B cell (primary cell): ENCODE measurements at regions not wholly inside any gene's neighbourhood (a gene's known extent, or its start where the extent isn't known, plus 50 kb on each side); places are given as distances from the start of the nearest gene placed in this dataset.

Source experiments
- ATAC-seq: fragments of 200-7000 bp; cut with Tn5 transposase; one replicate; pipeline ENCODE4 v1.10.0; 2021; ENCODE audit warnings: low read depth, mild to moderate bottlenecking, moderate number of reproducible peaks, moderate library complexity
- CTCF ChIA-PET: fragments of 350-600 bp; sonication (Branson Sonifier 250); formaldehyde crosslinking; loops from one replicate; lab custom pipeline; 2021; ENCODE audit warnings: antibody characterized with exemption, inconsistent platforms; lab: Charles Lee
- POLR2A ChIA-PET: fragments of 350-600 bp; sonication (Branson Sonifier 250); formaldehyde crosslinking; loops from one replicate; lab custom pipeline; 2021; ENCODE audit warnings: antibody characterized with exemption; lab: Charles Lee
- DNase-seq: peaks from one replicate; pipeline ENCODE4 v3.0.0; 2013
- H2AFZ ChIP-seq: 2 replicates; pipeline ENCODE4 v1.6.1; 2012; ENCODE audit warnings: mild to moderate bottlenecking, low read depth, low read length; ENCODE audit not compliant: insufficient read depth, poor library complexity, severe bottlenecking
- H3K27ac ChIP-seq, 2 donors: 1 replicate in 1 of 2; 2 replicates in 1 of 2; pipeline ENCODE4 v1.5.1; 2012 to 2013; ENCODE audit warnings: low read length in 2 of 2, mild to moderate bottlenecking in 2 of 2, moderate library complexity in 1 of 2
- H3K27me3 ChIP-seq, 4 experiments: fragments of 200-600 bp in 1 of 4; sonication (generic) in 1 of 4; replicated peaks in 1 of 4; 1 replicate in 2 of 4; 2 replicates in 2 of 4; pipeline versions ENCODE4 v1.6.1 to v1.7.0; 2013 to 2016; ENCODE audit warnings: low read length in 3 of 4, mild to moderate bottlenecking in 2 of 4, mixed read lengths in 1 of 4, moderate library complexity in 1 of 4; ENCODE audit not compliant: insufficient read depth in 4 of 4, control insufficient read depth in 3 of 4; ENCODE audit errors: control extremely low read depth in 1 of 4
- H3K36me3 ChIP-seq, 2 experiments: replicated peaks in 1 of 2; 1 replicate in 1 of 2; 2 replicates in 1 of 2; pipeline versions ENCODE4 v1.6.1 to v1.7.1; 2013; ENCODE audit warnings: low read length in 1 of 2; ENCODE audit not compliant: insufficient read depth in 2 of 2, control insufficient read depth in 1 of 2; ENCODE audit errors: control extremely low read depth in 1 of 2, extremely low read depth in 1 of 2
- H3K4me1 ChIP-seq, 2 donors: fragments of 200-600 bp in 1 of 2; sonication (generic) in 1 of 2; 1 replicate in 1 of 2; 2 replicates in 1 of 2; pipeline versions ENCODE4 v1.5.1 to v1.6.1; 2013 to 2017; ENCODE audit warnings: low read length in 2 of 2; ENCODE audit not compliant: control insufficient read depth in 2 of 2, insufficient read depth in 2 of 2
- H3K4me2 ChIP-seq: replicated peaks from 2 replicates; pipeline ENCODE3; 2012; ENCODE audit warnings: mild to moderate bottlenecking, low read depth, low read length; ENCODE audit not compliant: poor library complexity, severe bottlenecking
- H3K4me3 ChIP-seq, 5 experiments: fragments of 200-600 bp in 1 of 5; sonication (generic) in 1 of 5; 1 replicate in 3 of 5; 2 replicates in 2 of 5; pipeline versions ENCODE4 v1.5.1 to v1.7.0; 2011 to 2016; ENCODE audit warnings: low read length in 4 of 5, mild to moderate bottlenecking in 4 of 5, low read depth in 2 of 5, control low read depth in 1 of 5, moderate library complexity in 1 of 5; ENCODE audit not compliant: insufficient read depth in 1 of 5; ENCODE audit errors: control extremely low read depth in 1 of 5, extremely low read depth in 1 of 5
- H3K79me2 ChIP-seq: fragments of 200-600 bp; sonication (generic); one replicate; pipeline ENCODE4 v1.6.0; 2016; ENCODE audit warnings: low read length; ENCODE audit not compliant: control insufficient read depth, insufficient read depth
- H3K9ac ChIP-seq: fragments of 200-600 bp; sonication (generic); 2 replicates; pipeline ENCODE4 v1.6.1; 2017; ENCODE audit warnings: mild to moderate bottlenecking, low read length, moderate library complexity
- H3K9me3 ChIP-seq, 3 donors: one replicate each; pipeline versions ENCODE4 v1.6.1 to v1.7.1; 2013; ENCODE audit warnings: low read length in 2 of 3; ENCODE audit not compliant: control insufficient read depth in 2 of 3, insufficient read depth in 1 of 3; ENCODE audit errors: control extremely low read depth in 1 of 3
- H4K20me1 ChIP-seq: 2 replicates; pipeline ENCODE4 v1.6.0; 2012; ENCODE audit warnings: mild to moderate bottlenecking, low read length; ENCODE audit not compliant: insufficient read depth, control insufficient read depth, poor library complexity, severe bottlenecking
- H3K27ac Mint-ChIP-seq: one replicate; pipeline ENCODE4 v1.8.0; 2021; ENCODE audit warnings: mixed read lengths
- H3K27me3 Mint-ChIP-seq: one replicate; pipeline ENCODE4 v1.8.0; 2021; ENCODE audit warnings: mixed read lengths
- H3K4me1 Mint-ChIP-seq: one replicate; pipeline ENCODE4 v1.8.0; 2021; ENCODE audit warnings: mixed read lengths
- H3K4me3 Mint-ChIP-seq: one replicate; pipeline ENCODE4 v1.8.0; 2021; ENCODE audit warnings: mixed read lengths
- H3K9me3 Mint-ChIP-seq: one replicate; pipeline ENCODE4 v1.8.0; 2022; ENCODE audit warnings: mixed read lengths; ENCODE audit not compliant: insufficient read depth
- EZH2 ChIP-seq: IDR thresholded peaks from 2 replicates; pipeline ENCODE4 v1.6.1; 2012; ENCODE audit warnings: borderline replicate concordance, low read depth, mild to moderate bottlenecking, moderate library complexity, low read length; ENCODE audit not compliant: insufficient read depth, poor library complexity, severe bottlenecking
- WGBS: methylation state at CpG from one replicate; pipeline ENCODE4 v1.1.5; 2013; ENCODE audit warnings: missing lambda C conversion rate; ENCODE audit not compliant: insufficient coverage; 5-methylcytosine and 5-hydroxymethylcytosine counted together
- intact Hi-C: fragments of 100-400 bp; cut with micrococcal nuclease; formaldehyde crosslinking; loops from one replicate; pipeline ENCODE4 v1.10.0; 2022
- TF ChIP-seq, protein P1 (sequence below): fragments of 200-600 bp; IDR thresholded peaks from one replicate; pipeline ENCODE4 v1.8.0; 2022; ENCODE audit warnings: antibody characterized with exemption, mild to moderate bottlenecking

- Histone ChIP-seq H3K9ac (no peak overlapping the region), H3K4me3 (peak overlapping the region in 1 of 5 experiments; percentile 13), H3K4me1 (peaks cover 35 to 51% of the 10 kb centered on the region in 2 donors), H3K27ac (peak overlapping the region; percentile 63), H3K27me3 (peaks cover 0 to 5% (median under 1%) of the 10 kb centered on the region in 4 experiments), H3K79me2 (no peaks in the 10 kb centered on the region), H3K9me3 (no peaks in the 10 kb centered on the region), H4K20me1 (no peaks in the 10 kb centered on the region), H2AFZ (peak overlapping the region; percentile 26), H3K36me3 (no peaks in the 10 kb centered on the region), H3K4me2 (peak overlapping the region; percentile 56)
- ChIA-PET POLR2A (interaction anchor here (0.6 to 1.0 kb wide), 2 partner anchors 22 to 24 kb away, joined by 3 read pairs; no protein-coding TSS in a partner anchor), CTCF (interaction anchor here (0.6 to 1.4 kb wide), 2 partner anchors 9 to 17 kb away, joined by 3 to 4 read pairs; no protein-coding TSS in a partner anchor)
- ATAC-seq = peak; percentile 57
- intact Hi-C loops = loop anchor here (10.0 kb wide), 1 partner anchor 2001 kb away; the partner anchor contains the start of gene AKAP11
- H3K4me3 Mint-ChIP-seq = peak overlapping the region; percentile 51
- H3K27me3 Mint-ChIP-seq = peaks cover 3% of the 10 kb centered on the region
- peak overlapping the region; percentile 64 for H3K27ac Mint-ChIP-seq
- 7% methylated on average over 3 of the region's 3 CpGs for WGBS
- TF ChIP-seq EZH2 = no peak
- TF ChIP-seq, protein P1, sequence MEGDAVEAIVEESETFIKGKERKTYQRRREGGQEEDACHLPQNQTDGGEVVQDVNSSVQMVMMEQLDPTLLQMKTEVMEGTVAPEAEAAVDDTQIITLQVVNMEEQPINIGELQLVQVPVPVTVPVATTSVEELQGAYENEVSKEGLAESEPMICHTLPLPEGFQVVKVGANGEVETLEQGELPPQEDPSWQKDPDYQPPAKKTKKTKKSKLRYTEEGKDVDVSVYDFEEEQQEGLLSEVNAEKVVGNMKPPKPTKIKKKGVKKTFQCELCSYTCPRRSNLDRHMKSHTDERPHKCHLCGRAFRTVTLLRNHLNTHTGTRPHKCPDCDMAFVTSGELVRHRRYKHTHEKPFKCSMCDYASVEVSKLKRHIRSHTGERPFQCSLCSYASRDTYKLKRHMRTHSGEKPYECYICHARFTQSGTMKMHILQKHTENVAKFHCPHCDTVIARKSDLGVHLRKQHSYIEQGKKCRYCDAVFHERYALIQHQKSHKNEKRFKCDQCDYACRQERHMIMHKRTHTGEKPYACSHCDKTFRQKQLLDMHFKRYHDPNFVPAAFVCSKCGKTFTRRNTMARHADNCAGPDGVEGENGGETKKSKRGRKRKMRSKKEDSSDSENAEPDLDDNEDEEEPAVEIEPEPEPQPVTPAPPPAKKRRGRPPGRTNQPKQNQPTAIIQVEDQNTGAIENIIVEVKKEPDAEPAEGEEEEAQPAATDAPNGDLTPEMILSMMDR = no peak
- peak; percentile 81 for DNase-seq
- H3K4me1 Mint-ChIP-seq = peaks cover 46% of the 10 kb centered on the region
- no peaks in the 10 kb centered on the region for H3K9me3 Mint-ChIP-seq
These were observed 97.6 kb upstream of the SERP2 start for GRCh38 chr13:44276061-44276460.

DNA sequence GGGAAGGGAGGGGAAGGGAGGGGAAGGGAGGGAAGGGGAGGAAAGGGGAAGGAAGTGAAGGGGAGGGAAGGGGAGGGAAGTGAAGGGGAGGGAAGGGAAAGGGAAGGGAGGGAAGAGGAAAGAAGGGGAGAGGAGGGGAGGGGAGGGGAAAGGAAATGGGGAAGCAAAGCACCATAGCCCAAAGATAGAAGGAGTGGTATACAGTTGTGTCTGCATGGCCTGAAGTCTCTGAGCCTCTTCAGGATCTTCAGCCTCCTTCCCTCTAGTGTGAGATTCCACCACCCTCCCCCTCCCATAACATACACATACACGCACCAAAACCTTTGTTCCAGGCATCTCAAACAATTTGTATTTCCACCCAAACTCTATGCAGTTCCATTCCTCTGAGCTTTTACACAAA lies 96.2 kb upstream of the SERP2 start:
- Histone ChIP-seq H2AFZ (no peak overlapping the region), H3K9me3 (no peaks in the 10 kb centered on the region), H3K4me3 (no peak overlapping the region), H3K79me2 (no peaks in the 10 kb centered on the region), H3K36me3 (no peaks in the 10 kb centered on the region), H3K27ac (no peak overlapping the region), H3K27me3 (peaks cover 0 to 14% (median 4%) of the 10 kb centered on the region in 4 experiments), H3K4me1 (peaks cover 38 to 53% of the 10 kb centered on the region in 2 donors), H3K9ac (no peak overlapping the region), H3K4me2 (no peak overlapping the region), H4K20me1 (no peaks in the 10 kb centered on the region)
- Mint-ChIP-seq H3K27ac (peak overlapping the region; percentile 3), H3K27me3 (peaks cover 9% of the 10 kb centered on the region), H3K9me3 (no peaks in the 10 kb centered on the region), H3K4me3 (no peak overlapping the region), H3K4me1 (peaks cover 48% of the 10 kb centered on the region)
- intact Hi-C loops = loop anchor here (10.0 kb wide), 1 partner anchor 2003 kb away; the partner anchor contains the start of gene AKAP11
- CTCF ChIA-PET = no interaction called here
- TF ChIP-seq, protein P1 = no peak
- TF ChIP-seq EZH2 = no peak
- POLR2A ChIA-PET = no interaction called here
- no peak for DNase-seq
- ATAC-seq = no peak
- WGBS = 100% methylated on average over 1 of the region's 1 CpG
